ENCODE measurements at regions not wholly inside any gene's neighbourhood (a gene's known extent, or its start where the extent isn't known, plus 50 kb on each side); places are given as distances from the start of the nearest gene placed in this dataset.

DNA sequence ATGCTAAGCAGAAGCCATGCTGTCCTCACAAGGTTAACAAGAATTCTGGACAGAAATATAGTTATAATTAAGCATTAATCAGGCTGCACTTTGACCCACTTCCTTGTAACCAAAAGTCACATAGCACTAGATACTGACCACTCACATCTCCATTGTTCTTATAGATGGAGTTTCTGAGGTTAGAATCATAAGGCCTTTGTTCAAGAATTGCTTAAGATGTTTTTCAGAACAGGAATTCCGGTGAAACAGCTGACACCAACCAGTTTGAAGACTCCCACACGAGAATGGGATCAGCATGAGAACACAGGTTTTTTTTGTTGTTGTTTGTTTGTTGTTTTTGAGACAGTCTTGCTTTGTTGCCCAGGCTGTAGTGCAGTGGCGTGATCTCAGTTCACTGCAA lies 488.3 kb upstream of the NRP1 start:
- in situ Hi-C loops (cut with MboI): no loop called here
- Histone ChIP-seq H3K27me3 (replicated peaks; ENCODE audit: insufficient read depth) (no peaks in the 10 kb centered on the region; the same call in 1 of the 2 replicates), H3K79me2 (ENCODE audit: insufficient read depth) (no peaks in the 10 kb centered on the region), H3F3A (ENCODE audit: insufficient read depth) (no peaks in the 10 kb centered on the region), H3K9me3 (ENCODE audit: low read depth) (no peaks in the 10 kb centered on the region), H3K4me3 (no peak overlapping the region), H3K9me2 (ENCODE audit: insufficient read depth) (no peaks in the 10 kb centered on the region), H3K4me1 (ENCODE audit: insufficient read depth) (no peaks in the 10 kb centered on the region; the same call in 1 of the 2 replicates), H3K9ac (no peak overlapping the region), H3K36me3 (ENCODE audit: low read depth) (no peaks in the 10 kb centered on the region), H4K20me1 (ENCODE audit: insufficient read depth) (no peaks in the 10 kb centered on the region), H3K4me2 (ENCODE audit: unreplicated experiment) (no peak overlapping the region), H3K27ac (no peak overlapping the region), H2AFZ (no peak overlapping the region)
- TF ChIP-seq EZH2phosphoT487 (IDR thresholded peaks at IDR 0.05; ENCODE audit: insufficient read depth, low read depth) (no peak), EZH2 (IDR thresholded peaks at IDR 0.05; ENCODE audit: insufficient read depth, poor library complexity, severe bottlenecking) (no peak)
- DNase-seq: no peak
- 88 to 90% methylated on average over 3 of the region's 3 CpGs for WGBS, 2 experiments (ENCODE audit: low coverage in 1 of 2, low lambda C conversion rate in 2 of 2, missing lambda C conversion rate in 2 of 2)

DNA sequence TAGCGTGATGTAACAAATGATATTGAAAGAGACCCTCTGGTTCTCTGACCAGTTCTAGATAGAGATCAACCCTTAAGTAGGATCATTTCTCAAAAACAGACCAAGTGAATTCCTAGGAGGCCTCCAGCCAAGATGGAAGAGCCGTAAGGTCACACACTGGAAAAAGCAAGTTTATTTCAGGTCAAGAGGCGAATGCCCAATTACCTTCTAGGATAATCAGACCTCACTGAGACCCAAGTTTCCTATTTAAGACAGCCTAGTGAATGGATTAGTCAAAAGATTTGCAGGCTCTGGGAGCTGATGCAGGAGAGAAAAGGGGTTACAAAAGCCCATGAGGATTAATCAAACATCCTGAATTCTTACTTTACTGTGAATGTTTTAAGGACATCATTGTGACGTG lies 486.1 kb upstream of the NRP1 start:
- no peaks in the 10 kb centered on the region; the same call in 1 of the 2 replicates for H3K4me1 ChIP-seq (ENCODE audit: insufficient read depth)
- no peaks in the 10 kb centered on the region for H3K9me2 ChIP-seq (ENCODE audit: insufficient read depth)
- WGBS, 2 experiments (ENCODE audit: low coverage in 1 of 2, low lambda C conversion rate in 2 of 2, missing lambda C conversion rate in 2 of 2): 91 to 92% methylated on average over 4 of the region's 4 CpGs
- no peak overlapping the region for H3K4me3 ChIP-seq
- TF ChIP-seq EZH2phosphoT487 (IDR thresholded peaks at IDR 0.05; ENCODE audit: insufficient read depth, low read depth) (no peak), EZH2 (IDR thresholded peaks at IDR 0.05; ENCODE audit: insufficient read depth, poor library complexity, severe bottlenecking) (no peak)
- H3K36me3 ChIP-seq (ENCODE audit: low read depth): no peaks in the 10 kb centered on the region
- no peaks in the 10 kb centered on the region for H4K20me1 ChIP-seq (ENCODE audit: insufficient read depth)
- H2AFZ ChIP-seq: no peak overlapping the region
- no peak overlapping the region for H3K27ac ChIP-seq
- DNase-seq: no peak
- H3F3A ChIP-seq (ENCODE audit: insufficient read depth): no peaks in the 10 kb centered on the region
- H3K4me2 ChIP-seq (ENCODE audit: unreplicated experiment): no peak overlapping the region
- H3K79me2 ChIP-seq (ENCODE audit: insufficient read depth): no peaks in the 10 kb centered on the region
- in situ Hi-C loops (cut with MboI): no loop called here
- no peaks in the 10 kb centered on the region for H3K9me3 ChIP-seq (ENCODE audit: low read depth)
- H3K27me3 ChIP-seq (replicated peaks; ENCODE audit: insufficient read depth): no peaks in the 10 kb centered on the region
- no peak overlapping the region for H3K9ac ChIP-seq

DNA sequence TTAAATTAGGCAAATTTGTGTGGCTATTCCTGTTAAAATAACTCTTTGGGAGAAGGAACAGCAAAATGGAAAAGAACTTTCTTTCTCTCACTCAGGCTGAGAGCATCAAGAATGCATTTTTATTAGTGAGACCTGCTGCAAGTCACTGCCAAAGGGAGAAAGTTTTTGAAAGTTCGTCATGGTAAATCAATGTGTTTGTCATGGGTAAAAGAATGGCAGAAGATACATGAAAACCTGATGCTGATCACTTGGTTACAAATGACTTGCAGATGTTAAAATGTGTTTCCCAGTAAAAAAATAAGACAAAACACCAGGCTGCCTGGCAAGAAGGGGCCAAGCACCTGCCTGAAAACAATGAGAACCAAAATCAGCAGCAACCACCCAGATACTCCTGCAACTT lies 484.7 kb upstream of the NRP1 start:
- H3K9ac ChIP-seq: no peak overlapping the region
- in situ Hi-C loops (cut with MboI): no loop called here
- no peak overlapping the region for H3K27ac ChIP-seq
- H2AFZ ChIP-seq: no peak overlapping the region
- no peaks in the 10 kb centered on the region for H3K36me3 ChIP-seq (ENCODE audit: low read depth)
- no peaks in the 10 kb centered on the region for H3K9me3 ChIP-seq (ENCODE audit: low read depth)
- H3K4me1 ChIP-seq (ENCODE audit: insufficient read depth): no peaks in the 10 kb centered on the region; the same call in 1 of the 2 replicates
- no peaks in the 10 kb centered on the region for H3F3A ChIP-seq (ENCODE audit: insufficient read depth)
- H3K27me3 ChIP-seq (replicated peaks; ENCODE audit: insufficient read depth): no peaks in the 10 kb centered on the region
- no peaks in the 10 kb centered on the region for H3K9me2 ChIP-seq (ENCODE audit: insufficient read depth)
- peak; percentile 54 for DNase-seq
- no peak for TF ChIP-seq EZH2phosphoT487 (IDR thresholded peaks at IDR 0.05; ENCODE audit: insufficient read depth, low read depth)
- no peak for TF ChIP-seq EZH2 (IDR thresholded peaks at IDR 0.05; ENCODE audit: insufficient read depth, poor library complexity, severe bottlenecking)
- H3K79me2 ChIP-seq (ENCODE audit: insufficient read depth): no peaks in the 10 kb centered on the region
- H3K4me2 ChIP-seq (ENCODE audit: unreplicated experiment): no peak overlapping the region
- H4K20me1 ChIP-seq (ENCODE audit: insufficient read depth): no peaks in the 10 kb centered on the region
- 6 to 9% methylated on average over 1 of the region's 1 CpG for WGBS, 2 experiments (ENCODE audit: low coverage in 1 of 2, low lambda C conversion rate in 2 of 2, missing lambda C conversion rate in 2 of 2)
- H3K4me3 ChIP-seq: no peak overlapping the region

DNA sequence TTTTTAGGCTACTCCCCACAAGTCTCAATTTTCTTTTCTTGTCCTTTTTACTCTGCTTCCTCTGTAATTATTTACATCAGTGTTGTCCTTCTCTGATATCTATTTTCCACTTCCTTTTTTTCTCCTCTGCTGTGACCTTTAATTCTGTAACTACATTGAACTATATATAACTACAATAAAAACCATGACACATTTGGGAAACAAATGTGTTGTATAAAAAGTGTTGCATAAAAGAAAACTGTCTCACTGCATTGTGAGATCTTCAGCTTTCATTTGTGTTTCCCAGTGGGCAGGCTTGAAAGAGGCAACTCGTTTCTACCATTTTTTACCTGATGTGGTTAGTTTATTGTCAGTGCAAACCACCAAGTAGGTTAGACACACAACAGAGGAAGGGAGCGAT lies 483.9 kb upstream of the NRP1 start:
- Histone ChIP-seq H3K4me3 (no peak overlapping the region), H3K27ac (no peak overlapping the region), H3F3A (ENCODE audit: insufficient read depth) (no peaks in the 10 kb centered on the region), H3K79me2 (ENCODE audit: insufficient read depth) (no peaks in the 10 kb centered on the region), H3K27me3 (replicated peaks; ENCODE audit: insufficient read depth) (no peaks in the 10 kb centered on the region), H3K9me2 (ENCODE audit: insufficient read depth) (no peaks in the 10 kb centered on the region), H3K4me1 (ENCODE audit: insufficient read depth) (no peaks in the 10 kb centered on the region; the same call in 1 of the 2 replicates), H2AFZ (no peak overlapping the region), H4K20me1 (ENCODE audit: insufficient read depth) (no peaks in the 10 kb centered on the region), H3K9me3 (ENCODE audit: low read depth) (no peaks in the 10 kb centered on the region), H3K36me3 (ENCODE audit: low read depth) (no peaks in the 10 kb centered on the region), H3K9ac (no peak overlapping the region), H3K4me2 (ENCODE audit: unreplicated experiment) (no peak overlapping the region)
- no peak for DNase-seq
- in situ Hi-C loops (cut with MboI): no loop called here
- no peak for TF ChIP-seq EZH2phosphoT487 (IDR thresholded peaks at IDR 0.05; ENCODE audit: insufficient read depth, low read depth)
- no peak for TF ChIP-seq EZH2 (IDR thresholded peaks at IDR 0.05; ENCODE audit: insufficient read depth, poor library complexity, severe bottlenecking)
- whole genome bisulfite sequencing, 2 experiments (ENCODE audit: low coverage in 1 of 2, low lambda C conversion rate in 2 of 2, missing lambda C conversion rate in 2 of 2): 81 to 83% methylated on average over 2 of the region's 2 CpGs

DNA sequence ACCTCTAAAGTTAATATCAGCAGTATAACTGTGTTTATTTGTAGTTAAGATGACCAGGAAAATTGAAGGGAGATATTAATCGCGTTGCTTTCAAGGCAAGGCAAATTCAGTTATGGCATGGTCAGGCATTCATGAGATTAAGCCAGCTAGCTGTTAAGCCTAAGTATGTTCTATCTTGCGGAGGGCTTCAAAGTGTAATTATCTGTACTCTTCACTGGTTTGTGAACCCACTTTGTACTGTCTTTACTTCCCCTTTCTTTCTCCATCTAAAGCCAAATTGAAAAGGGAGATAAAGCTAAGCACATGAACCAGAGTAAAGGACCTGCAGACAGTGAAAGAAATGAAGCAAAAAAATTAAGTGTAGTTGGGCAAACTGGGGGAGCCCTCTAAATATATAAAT lies 483.1 kb upstream of the NRP1 start:
- H3K36me3 ChIP-seq (ENCODE audit: low read depth): no peaks in the 10 kb centered on the region
- no peaks in the 10 kb centered on the region; the same call in 1 of the 2 replicates for H3K4me1 ChIP-seq (ENCODE audit: insufficient read depth)
- no peaks in the 10 kb centered on the region for H4K20me1 ChIP-seq (ENCODE audit: insufficient read depth)
- no peak for DNase-seq
- no peak overlapping the region for H3K4me3 ChIP-seq
- H2AFZ ChIP-seq: no peak overlapping the region
- H3K27me3 ChIP-seq (replicated peaks; ENCODE audit: insufficient read depth): no peaks in the 10 kb centered on the region
- H3K4me2 ChIP-seq (ENCODE audit: unreplicated experiment): no peak overlapping the region
- no peaks in the 10 kb centered on the region for H3F3A ChIP-seq (ENCODE audit: insufficient read depth)
- TF ChIP-seq EZH2phosphoT487 (IDR thresholded peaks at IDR 0.05; ENCODE audit: insufficient read depth, low read depth): no peak
- no peak for TF ChIP-seq EZH2 (IDR thresholded peaks at IDR 0.05; ENCODE audit: insufficient read depth, poor library complexity, severe bottlenecking)
- 99% methylated on average over 3 of the region's 3 CpGs for WGBS, 2 experiments (ENCODE audit: low coverage in 1 of 2, low lambda C conversion rate in 2 of 2, missing lambda C conversion rate in 2 of 2)
- no peaks in the 10 kb centered on the region for H3K79me2 ChIP-seq (ENCODE audit: insufficient read depth)
- no peak overlapping the region for H3K27ac ChIP-seq
- in situ Hi-C loops (cut with MboI): no loop called here
- no peaks in the 10 kb centered on the region for H3K9me3 ChIP-seq (ENCODE audit: low read depth)
- no peak overlapping the region for H3K9ac ChIP-seq
- no peaks in the 10 kb centered on the region for H3K9me2 ChIP-seq (ENCODE audit: insufficient read depth)
